SK-N-SH (cell line): ENCODE measurements at regions not wholly inside any gene's neighbourhood (a gene's known extent, or its start where the extent isn't known, plus 50 kb on each side); places are given as distances from the start of the nearest gene placed in this dataset.

ENCODE experiments used
- CTCF ChIA-PET: fragments of 300-600, 350-600 bp; formaldehyde crosslinking; extraction: SDS; loops from one replicate; lab custom pipeline; 2021; lab: Yijun Ruan, JAX
- POLR2A ChIA-PET: fragments of 350-600 bp; sonication (Branson Sonifier 250); formaldehyde crosslinking; extraction: SDS; loops from one replicate; lab custom pipeline; 2020; ENCODE audit warnings: antibody characterized with exemption, inconsistent platforms; lab: Yijun Ruan, JAX
- DNase-seq: peaks from one replicate; pipeline ENCODE4 v3.0.0; 2012
- H2AFZ ChIP-seq: fragments of 200-600 bp; sonication (generic); 2 replicates; pipeline ENCODE4 v1.8.1; 2016; ENCODE audit warnings: antibody characterized with exemption, mild to moderate bottlenecking, low read depth
- H3F3A ChIP-seq: fragments of 200-600 bp; sonication (generic); replicated peaks from 2 replicates; pipeline ENCODE3; 2016; ENCODE audit warnings: antibody characterized with exemption, mild to moderate bottlenecking; ENCODE audit not compliant: insufficient read depth
- H3K27ac ChIP-seq, 2 experiments: fragments of 200-500 bp in 1 of 2; fragments of 200-600 bp in 1 of 2; sonication (Bioruptor generic) in 1 of 2; sonication (generic), shearing (Covaris generic) in 1 of 2; 2 replicates each; pipeline versions ENCODE4 v1.5.1 to v1.6.1; 2014 to 2016; ENCODE audit warnings: low read depth in 2 of 2, inconsistent platforms in 1 of 2, low read length in 1 of 2, mild to moderate bottlenecking in 1 of 2, mixed read lengths in 1 of 2
- H3K27me3 ChIP-seq: fragments of 200-600 bp; sonication (generic), shearing (Covaris generic); 2 replicates; pipeline ENCODE4 v1.6.1; 2016; ENCODE audit warnings: mixed run types; ENCODE audit not compliant: insufficient read depth
- H3K36me3 ChIP-seq, 2 experiments: fragments of 200-500 bp in 1 of 2; fragments of 200-600 bp in 1 of 2; sonication (Bioruptor generic) in 1 of 2; sonication (generic) in 1 of 2; replicated peaks in 1 of 2; 2 replicates each; pipeline versions ENCODE3 to v1.5.1; 2014 to 2016; ENCODE audit warnings: low read length in 1 of 2, mild to moderate bottlenecking in 1 of 2; ENCODE audit not compliant: insufficient read depth in 2 of 2, control insufficient read depth in 1 of 2
- H3K4me1 ChIP-seq, 2 experiments: fragments of 200-500 bp in 1 of 2; fragments of 200-600 bp in 1 of 2; sonication (Bioruptor generic) in 1 of 2; sonication (generic), shearing (Covaris generic) in 1 of 2; 2 replicates each; pipeline versions ENCODE4 v1.5.1 to v1.6.1; 2014 to 2016; ENCODE audit warnings: low read depth in 1 of 2, low read length in 1 of 2, mixed run types in 1 of 2; ENCODE audit not compliant: insufficient read depth in 2 of 2, control insufficient read depth in 1 of 2
- H3K4me2 ChIP-seq: fragments of 200-600 bp; sonication (generic), shearing (Covaris generic); 2 replicates; pipeline ENCODE4 v1.6.1; 2017; ENCODE audit warnings: mixed run types
- H3K4me3 ChIP-seq, 2 experiments: fragments of 200-500 bp in 1 of 2; fragments of 200-600 bp in 1 of 2; sonication (Bioruptor generic) in 1 of 2; sonication (generic), shearing (Covaris generic) in 1 of 2; 2 replicates each; pipeline versions ENCODE4 v1.5.1 to v1.8.1; 2014 to 2016; ENCODE audit warnings: low read depth in 2 of 2, inconsistent platforms in 1 of 2, low read length in 1 of 2, mild to moderate bottlenecking in 1 of 2, mixed read lengths in 1 of 2, moderate library complexity in 1 of 2
- H3K79me2 ChIP-seq: fragments of 200-600 bp; sonication (generic); 2 replicates; pipeline ENCODE4 v1.8.1; 2017; ENCODE audit warnings: mild to moderate bottlenecking; ENCODE audit not compliant: insufficient read depth
- H3K9ac ChIP-seq: fragments of 200-600 bp; sonication (generic); 2 replicates; pipeline ENCODE4 v1.6.1; 2017; ENCODE audit warnings: mixed run types
- H3K9me2 ChIP-seq: fragments of 200-600 bp; sonication (generic); 2 replicates; pipeline ENCODE4 v1.6.1; 2017; ENCODE audit warnings: mixed run types
- H3K9me3 ChIP-seq: fragments of 200-600 bp; sonication (generic); 2 replicates; pipeline ENCODE4 v1.6.1; 2017; ENCODE audit warnings: mixed run types, mild to moderate bottlenecking, moderate library complexity
- H4K20me1 ChIP-seq: fragments of 200-600 bp; sonication (generic); 2 replicates; pipeline ENCODE4 v1.6.1; 2017; ENCODE audit warnings: mild to moderate bottlenecking, mixed run types; ENCODE audit not compliant: insufficient read depth
- ELF1 ChIP-seq: IDR thresholded peaks from 2 replicates; pipeline ENCODE4 v1.4.0; 2012
- EZH2phosphoT487 ChIP-seq: fragments of 200-600 bp; sonication (generic); IDR thresholded peaks from 2 replicates; pipeline ENCODE4 v1.6.1; 2017; ENCODE audit warnings: low read depth, mixed run types, mild to moderate bottlenecking, antibody characterized with exemption, moderate library complexity, borderline replicate concordance
- FOXM1 ChIP-seq: IDR thresholded peaks from 2 replicates; pipeline ENCODE4 v1.4.0; 2012; ENCODE audit warnings: low read depth, mild to moderate bottlenecking
- IRF3 ChIP-seq: fragments of 150-350 bp; IDR thresholded peaks from 2 replicates; pipeline ENCODE4 v1.6.1; 2016; ENCODE audit warnings: mild to moderate bottlenecking, low read depth, low read length
- JUND ChIP-seq: IDR thresholded peaks from 2 replicates; pipeline ENCODE4 v1.4.0; 2012
- MXI1 ChIP-seq: IDR thresholded peaks from 2 replicates; pipeline ENCODE4 v1.6.1; 2012; ENCODE audit warnings: mild to moderate bottlenecking, low read depth, low read length, improper control_type of control experiment
- NFIC ChIP-seq: IDR thresholded peaks from 2 replicates; pipeline ENCODE4 v1.4.0; 2012; ENCODE audit warnings: borderline replicate concordance
- RAD21 ChIP-seq: IDR thresholded peaks from 2 replicates; pipeline ENCODE4 v1.6.1; 2012; ENCODE audit warnings: mild to moderate bottlenecking, low read length
- RFX5 ChIP-seq: IDR thresholded peaks from 2 replicates; pipeline ENCODE4 v1.6.1; 2012; ENCODE audit warnings: mild to moderate bottlenecking, improper control_type of control experiment, low read length
- RXRA ChIP-seq: IDR thresholded peaks from 2 replicates; pipeline ENCODE4 v1.4.0; 2012; ENCODE audit warnings: low read depth, mild to moderate bottlenecking, borderline replicate concordance
- SIN3A ChIP-seq: IDR thresholded peaks from 2 replicates; pipeline ENCODE4 v1.6.1; 2012; ENCODE audit warnings: low read depth, mild to moderate bottlenecking, low read length, moderate library complexity, borderline replicate concordance
- SMC3 ChIP-seq: IDR thresholded peaks from 2 replicates; pipeline ENCODE4 v1.6.1; 2012; ENCODE audit warnings: low read depth, low read length, improper control_type of control experiment
- TAF1 ChIP-seq: IDR thresholded peaks from 2 replicates; pipeline ENCODE4 v1.6.1; 2012; ENCODE audit warnings: low read depth, mild to moderate bottlenecking, low read length, moderate library complexity, borderline replicate concordance
- TCF12 ChIP-seq: IDR thresholded peaks from 2 replicates; pipeline ENCODE4 v1.4.0; 2012
- ZBTB33 ChIP-seq: IDR thresholded peaks from 2 replicates; pipeline ENCODE4 v1.4.0; 2012; ENCODE audit warnings: low read depth, borderline replicate concordance
- WGBS: methylation state at CpG from one replicate; pipeline ENCODE4 v1.1.6; 2017; ENCODE audit warnings: low lambda C conversion rate; 5-methylcytosine and 5-hydroxymethylcytosine counted together
- TF ChIP-seq, protein P1 (sequence below): fragments of 150-350 bp; IDR thresholded peaks from 2 replicates; pipeline ENCODE4 v1.6.1; 2017; ENCODE audit warnings: antibody characterized with exemption, low read length, low read depth, borderline replicate concordance
- TF ChIP-seq, protein P2 (sequence below): IDR thresholded peaks from 2 replicates; pipeline ENCODE4 v1.4.0; 2012; ENCODE audit warnings: low read depth

- TF ChIP-seq RXRA (no peak), ZBTB33 (no peak), ELF1 (no peak), IRF3 (no peak), TAF1 (no peak), SIN3A (no peak), EZH2phosphoT487 (no peak), SMC3 (no peak), NFIC (no peak), FOXM1 (no peak), RAD21 (no peak), JUND (no peak), MXI1 (no peak), TCF12 (no peak), RFX5 (no peak)
- TF ChIP-seq, protein P1, sequence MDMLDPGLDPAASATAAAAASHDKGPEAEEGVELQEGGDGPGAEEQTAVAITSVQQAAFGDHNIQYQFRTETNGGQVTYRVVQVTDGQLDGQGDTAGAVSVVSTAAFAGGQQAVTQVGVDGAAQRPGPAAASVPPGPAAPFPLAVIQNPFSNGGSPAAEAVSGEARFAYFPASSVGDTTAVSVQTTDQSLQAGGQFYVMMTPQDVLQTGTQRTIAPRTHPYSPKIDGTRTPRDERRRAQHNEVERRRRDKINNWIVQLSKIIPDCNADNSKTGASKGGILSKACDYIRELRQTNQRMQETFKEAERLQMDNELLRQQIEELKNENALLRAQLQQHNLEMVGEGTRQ: no peak
- TF ChIP-seq, protein P2, sequence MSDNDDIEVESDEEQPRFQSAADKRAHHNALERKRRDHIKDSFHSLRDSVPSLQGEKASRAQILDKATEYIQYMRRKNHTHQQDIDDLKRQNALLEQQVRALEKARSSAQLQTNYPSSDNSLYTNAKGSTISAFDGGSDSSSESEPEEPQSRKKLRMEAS: no peak
- H3K27ac ChIP-seq: no peak overlapping the region
- H3K79me2 ChIP-seq: no peaks in the 10 kb centered on the region
- POLR2A ChIA-PET: no interaction called here
- H3K4me2 ChIP-seq: no peak overlapping the region
- no peak overlapping the region for H2AFZ ChIP-seq
- H3K9ac ChIP-seq: no peak overlapping the region
- H3K9me3 ChIP-seq: no peaks in the 10 kb centered on the region
- H3K4me3 ChIP-seq: no peak overlapping the region
- no peaks in the 10 kb centered on the region for H3F3A ChIP-seq
- no peaks in the 10 kb centered on the region; a peak in 1 of 4 replicates for H3K4me1 ChIP-seq
- 68% methylated on average over 5 of the region's 5 CpGs for WGBS
- no peaks in the 10 kb centered on the region for H4K20me1 ChIP-seq
- no peaks in the 10 kb centered on the region for H3K9me2 ChIP-seq
- no peaks in the 10 kb centered on the region for H3K27me3 ChIP-seq
- CTCF ChIA-PET: no interaction called here
- H3K36me3 ChIP-seq: no peaks in the 10 kb centered on the region
- DNase-seq: no peak
Observed at GRCh38 chr13:106382534-106382933, 152.9 kb downstream of the EFNB2 start.
